Parathyroid adenoma (tissue), 2 donors: ENCODE measurements at regions not wholly inside any gene's neighbourhood (a gene's known extent, or its start where the extent isn't known, plus 50 kb on each side); places are given as distances from the start of the nearest gene placed in this dataset.

Source experiments
- H2AFZ ChIP-seq: fragments of 300-600 bp; sonication (generic); one replicate; pipeline ENCODE4 v1.7.0; 2017; ENCODE audit warnings: antibody characterized with exemption, mild to moderate bottlenecking
- H3K27ac ChIP-seq: fragments of 300-600 bp; sonication (generic); one replicate; pipeline ENCODE4 v1.7.0; 2017
- H3K27me3 ChIP-seq: fragments of 300-600 bp; sonication (generic); one replicate; pipeline ENCODE4 v1.7.0; 2017; ENCODE audit warnings: low read length; ENCODE audit not compliant: control insufficient read depth, insufficient read depth
- H3K36me3 ChIP-seq: fragments of 300-600 bp; sonication (generic); one replicate; pipeline ENCODE4 v1.7.0; 2017; ENCODE audit warnings: low read length; ENCODE audit not compliant: control insufficient read depth, insufficient read depth
- H3K4me1 ChIP-seq: fragments of 300-600 bp; sonication (generic); one replicate; pipeline ENCODE4 v1.7.0; 2017; ENCODE audit warnings: control low read depth
- H3K4me2 ChIP-seq: fragments of 300-600 bp; sonication (generic); one replicate; pipeline ENCODE4 v1.7.0; 2017; ENCODE audit warnings: low read length
- H3K4me3 ChIP-seq: fragments of 300-600 bp; sonication (generic); one replicate; pipeline ENCODE4 v1.7.0; 2017; ENCODE audit warnings: low read depth, low read length
- H3K79me2 ChIP-seq: fragments of 300-600 bp; sonication (generic); one replicate; pipeline ENCODE4 v1.7.0; 2017; ENCODE audit warnings: control low read depth
- H3K9ac ChIP-seq: fragments of 300-600 bp; sonication (generic); one replicate; pipeline ENCODE4 v1.7.0; 2017; ENCODE audit warnings: mild to moderate bottlenecking
- H3K9me3 ChIP-seq: fragments of 300-600 bp; sonication (generic); one replicate; pipeline ENCODE4 v1.7.0; 2017; ENCODE audit warnings: low read length; ENCODE audit not compliant: control insufficient read depth
- TF ChIP-seq, protein P1 (sequence below): fragments of 300-600 bp; sonication (generic); IDR thresholded peaks from one replicate; pipeline ENCODE4 v1.7.0; 2017; ENCODE audit warnings: antibody characterized with exemption, mild to moderate bottlenecking
- donor health status: primary hyperparathyroidism.

DNA sequence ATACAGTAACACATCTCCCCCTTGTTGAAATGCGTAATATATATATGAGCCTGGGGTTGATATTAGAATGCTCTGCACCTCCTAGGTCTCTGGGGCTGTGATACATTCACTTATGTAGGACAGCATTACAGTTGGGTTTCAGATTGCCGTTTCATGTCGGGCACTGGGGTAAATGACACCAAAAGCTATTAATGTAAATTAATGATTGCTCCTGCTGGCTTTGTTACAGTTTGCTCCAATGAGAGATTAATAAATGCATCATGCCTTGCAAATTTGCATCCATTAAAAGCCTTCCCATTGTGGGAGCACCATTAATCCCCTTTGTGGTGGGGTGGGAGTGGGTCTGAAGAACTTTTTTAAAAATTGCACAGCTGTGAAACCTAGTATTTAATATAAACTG, 584.4 kb upstream of the EEF2KMT start:
- Histone ChIP-seq H3K36me3 (no peaks in the 10 kb centered on the region), H3K4me3 (no peak overlapping the region), H3K27ac (no peak overlapping the region), H3K79me2 (no peaks in the 10 kb centered on the region), H3K4me1 (no peaks in the 10 kb centered on the region), H3K4me2 (no peak overlapping the region), H2AFZ (no peak overlapping the region), H3K9ac (no peak overlapping the region), H3K9me3 (no peaks in the 10 kb centered on the region), H3K27me3 (no peaks in the 10 kb centered on the region)
- TF ChIP-seq, protein P1, sequence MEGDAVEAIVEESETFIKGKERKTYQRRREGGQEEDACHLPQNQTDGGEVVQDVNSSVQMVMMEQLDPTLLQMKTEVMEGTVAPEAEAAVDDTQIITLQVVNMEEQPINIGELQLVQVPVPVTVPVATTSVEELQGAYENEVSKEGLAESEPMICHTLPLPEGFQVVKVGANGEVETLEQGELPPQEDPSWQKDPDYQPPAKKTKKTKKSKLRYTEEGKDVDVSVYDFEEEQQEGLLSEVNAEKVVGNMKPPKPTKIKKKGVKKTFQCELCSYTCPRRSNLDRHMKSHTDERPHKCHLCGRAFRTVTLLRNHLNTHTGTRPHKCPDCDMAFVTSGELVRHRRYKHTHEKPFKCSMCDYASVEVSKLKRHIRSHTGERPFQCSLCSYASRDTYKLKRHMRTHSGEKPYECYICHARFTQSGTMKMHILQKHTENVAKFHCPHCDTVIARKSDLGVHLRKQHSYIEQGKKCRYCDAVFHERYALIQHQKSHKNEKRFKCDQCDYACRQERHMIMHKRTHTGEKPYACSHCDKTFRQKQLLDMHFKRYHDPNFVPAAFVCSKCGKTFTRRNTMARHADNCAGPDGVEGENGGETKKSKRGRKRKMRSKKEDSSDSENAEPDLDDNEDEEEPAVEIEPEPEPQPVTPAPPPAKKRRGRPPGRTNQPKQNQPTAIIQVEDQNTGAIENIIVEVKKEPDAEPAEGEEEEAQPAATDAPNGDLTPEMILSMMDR: no peak

DNA sequence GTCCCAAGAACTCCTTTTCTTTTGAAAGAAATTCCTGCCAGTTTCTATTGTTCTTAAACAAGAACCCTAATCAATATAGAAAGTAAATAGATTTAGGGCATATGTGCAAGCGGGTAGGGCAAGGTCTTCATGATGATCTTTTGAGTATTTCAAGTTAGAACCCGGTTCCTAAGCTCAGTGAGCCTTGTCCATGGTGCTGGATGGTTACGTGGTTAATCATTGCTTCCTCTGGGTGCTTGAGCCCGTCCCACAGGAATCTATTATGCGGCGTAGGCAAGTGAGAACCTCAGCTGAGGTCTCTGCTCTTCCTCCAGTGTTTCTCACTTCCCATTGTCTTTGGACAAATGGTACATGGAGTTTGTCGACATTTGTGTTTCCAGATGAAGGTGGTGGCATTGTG, 580.8 kb upstream of the EEF2KMT start:
- H3K4me3 ChIP-seq: no peak overlapping the region
- no peak overlapping the region for H3K9ac ChIP-seq
- H3K27me3 ChIP-seq: no peaks in the 10 kb centered on the region
- no peak overlapping the region for H3K27ac ChIP-seq
- H3K4me2 ChIP-seq: no peak overlapping the region
- H3K79me2 ChIP-seq: no peaks in the 10 kb centered on the region
- H3K4me1 ChIP-seq: no peaks in the 10 kb centered on the region
- TF ChIP-seq, protein P1: no peak
- H3K36me3 ChIP-seq: no peaks in the 10 kb centered on the region
- H2AFZ ChIP-seq: no peak overlapping the region
- H3K9me3 ChIP-seq: no peaks in the 10 kb centered on the region

DNA sequence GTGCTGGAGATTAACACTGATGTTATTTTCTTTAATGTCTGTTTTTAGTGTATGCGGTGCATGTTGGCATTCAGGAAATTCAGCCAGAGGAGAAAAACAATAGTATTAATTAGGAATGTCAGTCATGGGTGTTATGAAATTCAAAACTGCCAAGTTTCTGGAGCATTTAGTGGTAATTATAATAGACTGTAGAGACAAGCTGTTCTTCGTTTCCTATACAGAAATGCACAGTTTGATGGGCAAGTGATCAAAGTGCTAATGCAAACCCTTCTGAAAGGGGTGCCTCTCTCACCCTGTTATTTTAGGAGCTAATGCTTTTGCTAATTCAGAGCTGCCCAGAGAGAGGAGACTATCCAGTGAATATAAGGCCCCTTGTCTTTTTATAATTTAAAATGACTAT, 573.8 kb upstream of the EEF2KMT start:
- no peak overlapping the region for H2AFZ ChIP-seq
- H3K27ac ChIP-seq: no peak overlapping the region
- no peaks in the 10 kb centered on the region for H3K9me3 ChIP-seq
- no peak overlapping the region for H3K9ac ChIP-seq
- no peaks in the 10 kb centered on the region for H3K36me3 ChIP-seq
- no peaks in the 10 kb centered on the region for H3K4me1 ChIP-seq
- TF ChIP-seq, protein P1: no peak
- no peak overlapping the region for H3K4me3 ChIP-seq
- H3K4me2 ChIP-seq: no peak overlapping the region
- H3K27me3 ChIP-seq: no peaks in the 10 kb centered on the region
- H3K79me2 ChIP-seq: no peaks in the 10 kb centered on the region

DNA sequence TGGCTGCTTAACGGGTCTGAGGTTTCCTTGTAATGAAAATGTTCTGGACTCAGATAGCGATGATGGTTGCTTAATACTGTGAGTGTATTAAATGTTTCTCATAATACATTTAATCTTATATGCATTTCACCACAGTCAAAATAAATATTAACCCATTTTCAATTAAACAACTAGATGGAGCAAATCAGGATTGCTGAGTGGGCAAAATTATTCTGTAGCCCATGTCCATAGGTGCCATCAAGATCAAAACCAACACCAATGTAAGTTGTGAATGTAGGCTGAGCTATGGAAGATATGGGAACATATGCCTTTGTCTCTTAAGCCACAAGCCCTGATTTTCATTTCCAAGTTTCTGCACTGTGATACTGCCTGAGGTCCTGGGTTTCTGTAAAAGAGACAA, 572.6 kb upstream of the EEF2KMT start:
- no peaks in the 10 kb centered on the region for H3K4me1 ChIP-seq
- H3K79me2 ChIP-seq: no peaks in the 10 kb centered on the region
- TF ChIP-seq, protein P1: no peak
- no peak overlapping the region for H2AFZ ChIP-seq
- H3K36me3 ChIP-seq: no peaks in the 10 kb centered on the region
- no peaks in the 10 kb centered on the region for H3K27me3 ChIP-seq
- H3K9me3 ChIP-seq: no peaks in the 10 kb centered on the region
- H3K4me3 ChIP-seq: no peak overlapping the region
- H3K9ac ChIP-seq: no peak overlapping the region
- H3K4me2 ChIP-seq: no peak overlapping the region
- H3K27ac ChIP-seq: no peak overlapping the region

DNA sequence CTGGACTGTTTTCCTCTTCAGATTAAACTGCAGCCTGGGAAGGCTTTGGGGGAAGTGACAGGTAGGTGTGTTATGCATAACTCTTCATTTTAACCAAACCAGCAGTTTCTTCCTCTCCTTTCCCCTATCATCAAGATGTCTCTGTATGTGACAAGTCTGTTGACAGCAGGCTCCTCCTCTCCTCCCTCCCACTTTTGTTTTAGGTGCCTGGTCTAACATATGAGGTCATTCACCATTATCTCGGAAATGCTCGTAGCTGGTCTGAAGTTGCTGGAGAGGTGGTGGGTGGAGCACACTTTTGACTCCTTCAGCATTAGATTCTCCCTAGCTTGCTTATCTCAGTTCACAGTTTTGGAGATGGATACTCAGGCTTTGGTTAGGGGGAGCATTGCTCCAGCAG, 571.0 kb upstream of the EEF2KMT start:
- no peaks in the 10 kb centered on the region for H3K36me3 ChIP-seq
- TF ChIP-seq, protein P1: no peak
- H3K27me3 ChIP-seq: no peaks in the 10 kb centered on the region
- H2AFZ ChIP-seq: no peak overlapping the region
- H3K9ac ChIP-seq: no peak overlapping the region
- H3K4me1 ChIP-seq: no peaks in the 10 kb centered on the region
- no peak overlapping the region for H3K4me3 ChIP-seq
- no peak overlapping the region for H3K27ac ChIP-seq
- no peak overlapping the region for H3K4me2 ChIP-seq
- H3K9me3 ChIP-seq: no peaks in the 10 kb centered on the region
- no peaks in the 10 kb centered on the region for H3K79me2 ChIP-seq
